ENCODE measurements at regions not wholly inside any gene's neighbourhood (a gene's known extent, or its start where the extent isn't known, plus 50 kb on each side); places are given as distances from the start of the nearest gene placed in this dataset.

DNA sequence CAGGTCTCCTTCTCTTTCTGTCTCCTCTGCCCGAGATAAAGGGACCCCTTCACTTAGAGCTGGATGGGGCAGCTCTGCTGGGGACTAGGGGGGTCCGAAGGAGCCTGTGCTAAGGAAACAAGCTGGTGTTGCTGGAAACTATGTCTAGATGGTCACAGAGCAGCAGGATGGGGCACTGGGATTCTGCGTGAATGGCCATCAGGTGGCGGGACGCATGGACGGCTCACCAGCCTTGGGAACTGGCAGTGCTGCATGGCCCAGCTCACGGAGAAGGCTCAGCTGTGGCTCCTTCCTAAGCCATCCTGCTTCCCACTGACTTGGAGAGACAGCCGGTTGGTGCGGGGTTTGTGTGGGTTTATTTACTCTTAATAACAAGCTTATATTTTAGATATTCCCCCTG, 411.8 kb downstream of the ZNF536 start:
- no peak for TF ChIP-seq EP300 (IDR thresholded peaks at IDR 0.05)
- TF ChIP-seq, protein P1, sequence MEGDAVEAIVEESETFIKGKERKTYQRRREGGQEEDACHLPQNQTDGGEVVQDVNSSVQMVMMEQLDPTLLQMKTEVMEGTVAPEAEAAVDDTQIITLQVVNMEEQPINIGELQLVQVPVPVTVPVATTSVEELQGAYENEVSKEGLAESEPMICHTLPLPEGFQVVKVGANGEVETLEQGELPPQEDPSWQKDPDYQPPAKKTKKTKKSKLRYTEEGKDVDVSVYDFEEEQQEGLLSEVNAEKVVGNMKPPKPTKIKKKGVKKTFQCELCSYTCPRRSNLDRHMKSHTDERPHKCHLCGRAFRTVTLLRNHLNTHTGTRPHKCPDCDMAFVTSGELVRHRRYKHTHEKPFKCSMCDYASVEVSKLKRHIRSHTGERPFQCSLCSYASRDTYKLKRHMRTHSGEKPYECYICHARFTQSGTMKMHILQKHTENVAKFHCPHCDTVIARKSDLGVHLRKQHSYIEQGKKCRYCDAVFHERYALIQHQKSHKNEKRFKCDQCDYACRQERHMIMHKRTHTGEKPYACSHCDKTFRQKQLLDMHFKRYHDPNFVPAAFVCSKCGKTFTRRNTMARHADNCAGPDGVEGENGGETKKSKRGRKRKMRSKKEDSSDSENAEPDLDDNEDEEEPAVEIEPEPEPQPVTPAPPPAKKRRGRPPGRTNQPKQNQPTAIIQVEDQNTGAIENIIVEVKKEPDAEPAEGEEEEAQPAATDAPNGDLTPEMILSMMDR (IDR thresholded peaks at IDR 0.05) = no peak
- no peak for TF ChIP-seq POLR2AphosphoS5 (IDR thresholded peaks at IDR 0.05)
